Gastroesophageal sphincter (tissue), 4 donors: ENCODE measurements at regions not wholly inside any gene's neighbourhood (a gene's known extent, or its start where the extent isn't known, plus 50 kb on each side); places are given as distances from the start of the nearest gene placed in this dataset.

Source experiments
- ATAC-seq: fragments of 150-250 bp; one replicate; pipeline ENCODE4 v1.9.1; 2016; ENCODE audit warnings: mild to moderate bottlenecking, moderate library complexity
- H3K27ac ChIP-seq, 4 donors: fragments of 200-600 bp; sonication (generic) in 3 of 4; 1 replicate in 3 of 4; 2 replicates in 1 of 4; pipeline ENCODE4 v1.5.1; 2016 to 2019
- H3K27me3 ChIP-seq: fragments of 200-600 bp; sonication (generic); one replicate; pipeline ENCODE4 v1.5.1; 2019
- H3K36me3 ChIP-seq, 2 donors: fragments of 200-600 bp; sonication (generic); one replicate each; pipeline ENCODE4 v1.5.1; 2019; ENCODE audit warnings: control low read depth in 1 of 2
- H3K4me1 ChIP-seq, 3 donors: fragments of 200-600 bp; sonication (generic); 1 replicate in 2 of 3; 2 replicates in 1 of 3; pipeline ENCODE4 v1.5.1; 2016 to 2019; ENCODE audit warnings: control low read depth in 2 of 3
- H3K4me3 ChIP-seq, 2 donors: fragments of 200-600 bp; sonication (generic); one replicate each; pipeline ENCODE4 v1.5.1; 2019; ENCODE audit warnings: mild to moderate bottlenecking in 1 of 2, moderate library complexity in 1 of 2
- H3K9me3 ChIP-seq, 3 donors: fragments of 200-600 bp; sonication (generic); one replicate each; pipeline ENCODE4 v1.5.1; 2017 to 2019; ENCODE audit warnings: control low read depth in 2 of 3
- CTCF ChIP-seq, 4 experiments: fragments of 200-600 bp in 2 of 4; fragments of 450-650 bp in 2 of 4; sonication (generic) in 1 of 4; IDR thresholded peaks; one replicate each; pipeline ENCODE4 v1.5.1; 2017 to 2019; ENCODE audit warnings: antibody characterized with exemption in 4 of 4, mild to moderate bottlenecking in 2 of 4, moderate library complexity in 2 of 4
- EP300 ChIP-seq: sonication (generic); formaldehyde crosslinking; IDR thresholded peaks from one replicate; pipeline ENCODE4 v1.6.1; 2017; ENCODE audit warnings: antibody characterized with exemption, mild to moderate bottlenecking
- POLR2A ChIP-seq, 2 donors: fragments of 450-650 bp; IDR thresholded peaks; one replicate each; pipeline ENCODE4 v1.6.1; 2017; ENCODE audit warnings: antibody characterized with exemption in 2 of 2, mild to moderate bottlenecking in 2 of 2, moderate library complexity in 1 of 2
- POLR2AphosphoS5 ChIP-seq: sonication (generic); formaldehyde crosslinking; IDR thresholded peaks from one replicate; pipeline ENCODE4 v1.6.1; 2017; ENCODE audit warnings: antibody characterized with exemption
- WGBS, 2 donors: methylation state at CpG; one replicate each; pipeline ENCODE4 v1.1.5; 2018; ENCODE audit warnings: low coverage in 1 of 2; 5-methylcytosine and 5-hydroxymethylcytosine counted together

GRCh38 chr12:60874091-60874490, 1278.3 kb downstream of the SLC16A7 start:
- no peak for TF ChIP-seq EP300
- no peak for TF ChIP-seq POLR2A (IDR thresholded peaks at IDR 0.05)

GRCh38 chr12:60920841-60921495, 1325.1 kb downstream of the SLC16A7 start:
- Histone ChIP-seq H3K27ac (no peak overlapping the region), H3K4me1 (no peaks in the 10 kb centered on the region), H3K36me3 (no peaks in the 10 kb centered on the region), H3K4me3 (no peak overlapping the region), H3K9me3 (no peaks in the 10 kb centered on the region), H3K27me3 (no peaks in the 10 kb centered on the region)
- 64 to 93% methylated on average over 2 of the region's 2 CpGs for WGBS, 2 donors
- no peak for ATAC-seq
- no peak for TF ChIP-seq POLR2AphosphoS5
- no peak for TF ChIP-seq POLR2A (IDR thresholded peaks at IDR 0.05)
- no peak for TF ChIP-seq CTCF (IDR thresholded peaks at IDR 0.05)
- no peak for TF ChIP-seq EP300

More at GRCh38 chr12:60874091-60874490, 1278.3 kb downstream of the SLC16A7 start:
- no peak overlapping the region for H3K27ac ChIP-seq
- no peaks in the 10 kb centered on the region for H3K9me3 ChIP-seq
- no peaks in the 10 kb centered on the region for H3K36me3 ChIP-seq
- no peak overlapping the region for H3K4me3 ChIP-seq
- ATAC-seq, result no peak
- H3K27me3 ChIP-seq, result no peaks in the 10 kb centered on the region
- no peaks in the 10 kb centered on the region for H3K4me1 ChIP-seq

- WGBS, 2 donors, result 73 to 79% methylated on average over 4 of the region's 4 CpGs
Measured at GRCh38 chr12:60921541-60921940, 1325.7 kb downstream of the SLC16A7 start.

GRCh38 chr12:60926256-60926655, 1330.4 kb downstream of the SLC16A7 start:
- Histone ChIP-seq H3K9me3 (no peaks in the 10 kb centered on the region), H3K27ac (no peak overlapping the region), H3K27me3 (no peaks in the 10 kb centered on the region), H3K4me1 (no peaks in the 10 kb centered on the region), H3K36me3 (no peaks in the 10 kb centered on the region), H3K4me3 (no peak overlapping the region)
- no peak for TF ChIP-seq POLR2A (IDR thresholded peaks at IDR 0.05)
- no peak for TF ChIP-seq EP300
- TF ChIP-seq CTCF (IDR thresholded peaks at IDR 0.05), result no peak
- no peak for TF ChIP-seq POLR2AphosphoS5
- 33 to 100% methylated on average over 1 of the region's 1 CpG for WGBS, 2 donors
- ATAC-seq, result no peak

More at GRCh38 chr12:60921541-60921940, 1325.7 kb downstream of the SLC16A7 start:
- Histone ChIP-seq H3K4me3 (no peak overlapping the region), H3K27ac (no peak overlapping the region), H3K36me3 (no peaks in the 10 kb centered on the region), H3K4me1 (no peaks in the 10 kb centered on the region), H3K9me3 (no peaks in the 10 kb centered on the region), H3K27me3 (no peaks in the 10 kb centered on the region)
- TF ChIP-seq POLR2A (IDR thresholded peaks at IDR 0.05) (no peak), EP300 (no peak), POLR2AphosphoS5 (no peak), CTCF (IDR thresholded peaks at IDR 0.05) (no peak)
- ATAC-seq, result no peak

- H3K4me3 ChIP-seq, result no peak overlapping the region
- H3K36me3 ChIP-seq, result no peaks in the 10 kb centered on the region
- peaks cover 0 to 26% (median 0%) of the 10 kb centered on the region in 3 donors for H3K9me3 ChIP-seq
- no peak for ATAC-seq
- no peaks in the 10 kb centered on the region for H3K4me1 ChIP-seq
- TF ChIP-seq CTCF (IDR thresholded peaks at IDR 0.05) (no peak), POLR2A (IDR thresholded peaks at IDR 0.05) (no peak), EP300 (no peak), POLR2AphosphoS5 (no peak)
- no peak overlapping the region for H3K27ac ChIP-seq
- no peaks in the 10 kb centered on the region for H3K27me3 ChIP-seq
Measured at GRCh38 chr12:60930151-60930550, 1330.1 kb upstream of the USP15 start.
